ENCODE measurements at regions not wholly inside any gene's neighbourhood (a gene's known extent, or its start where the extent isn't known, plus 50 kb on each side); places are given as distances from the start of the nearest gene placed in this dataset.
"Not testable (repeated sequence)": the region's sequence is repeated elsewhere in the genome, so short reads cannot be mapped to it uniquely, and the experiment has no call there.

GRCh38 chr18:14964406-14964805, 216.4 kb downstream of the ANKRD30B start:
- DNase-seq: no peak

- DNase-seq: not testable (repeated sequence)
Observed at GRCh38 chr18:14964976-14965375, 217.0 kb downstream of the ANKRD30B start.

GRCh38 chr18:14965553-14965952, 217.6 kb downstream of the ANKRD30B start:
- no peak for DNase-seq

GRCh38 chr18:14967246-14967645, 219.3 kb downstream of the ANKRD30B start:
- DNase-seq: not testable (repeated sequence)

- DNase-seq: no peak
Observed at GRCh38 chr18:14969500-14969899, 221.5 kb downstream of the ANKRD30B start.

- no peak for DNase-seq
Observed at GRCh38 chr18:14970027-14970426, 222.1 kb downstream of the ANKRD30B start.

GRCh38 chr18:14971461-14972185, 223.7 kb downstream of the ANKRD30B start:
- DNase-seq: no peak

- not testable (repeated sequence) for DNase-seq
Observed at GRCh38 chr18:14973421-14973820, 225.4 kb downstream of the ANKRD30B start.

GRCh38 chr18:14974088-14974487, 226.1 kb downstream of the ANKRD30B start:
- DNase-seq: no peak

- no peak for DNase-seq
Observed at GRCh38 chr18:14974576-14974975, 226.6 kb downstream of the ANKRD30B start.

- no peak for DNase-seq
Observed at GRCh38 chr18:14975431-14975830, 227.5 kb downstream of the ANKRD30B start.

- DNase-seq: no peak
Observed at GRCh38 chr18:14976736-14977430, 228.9 kb downstream of the ANKRD30B start.

- no peak for DNase-seq
Observed at GRCh38 chr18:14978191-14978590, 230.2 kb downstream of the ANKRD30B start.

- peak in 2 of 3 donors; percentile 7 to 12 for DNase-seq
Observed at GRCh38 chr18:14978962-14979535, 231.1 kb downstream of the ANKRD30B start.

- no peak for DNase-seq
Observed at GRCh38 chr18:14979875-14980274, 231.9 kb downstream of the ANKRD30B start.

- DNase-seq: not testable (repeated sequence)
Observed at GRCh38 chr18:14984531-14984930, 236.6 kb downstream of the ANKRD30B start.

GRCh38 chr18:14985291-14986013, 237.5 kb downstream of the ANKRD30B start:
- not testable (repeated sequence) for DNase-seq

GRCh38 chr18:14987377-14987776, 239.4 kb downstream of the ANKRD30B start:
- DNase-seq: not testable (repeated sequence)

GRCh38 chr18:14987960-14988710, 240.2 kb downstream of the ANKRD30B start:
- not testable (repeated sequence) for DNase-seq

- not testable (repeated sequence) for DNase-seq
Observed at GRCh38 chr18:14989569-14989968, 241.6 kb downstream of the ANKRD30B start.

GRCh38 chr18:14991934-14992445, 244.0 kb downstream of the ANKRD30B start:
- DNase-seq: not testable (repeated sequence)

- DNase-seq: not testable (repeated sequence)
Observed at GRCh38 chr18:14992758-14993157, 244.8 kb downstream of the ANKRD30B start.

Data from suppressor macrophage treated with lipopolysaccharide for 1 hour (primary cell).